HCT116 (cell line): ENCODE measurements at regions not wholly inside any gene's neighbourhood (a gene's known extent, or its start where the extent isn't known, plus 50 kb on each side); places are given as distances from the start of the nearest gene placed in this dataset.

Experiments used
- CTCF ChIP-seq, 3 experiments: fragments of 200-600 bp in 1 of 3; sonication (generic) in 1 of 3; IDR thresholded peaks in 2 of 3; conservative IDR thresholded peaks in 1 of 3; 2 replicates each; pipeline ENCODE4 v1.5.1; 2012 to 2017; ENCODE audit warnings: low read depth in 2 of 3, low read length in 2 of 3, antibody characterized with exemption in 1 of 3, borderline replicate concordance in 1 of 3, control low read depth in 1 of 3, mild to moderate bottlenecking in 1 of 3, mixed read lengths in 1 of 3, mixed run types in 1 of 3, moderate library complexity in 1 of 3; ENCODE audit not compliant: insufficient read depth in 1 of 3
- MAX ChIP-seq: IDR thresholded peaks from 2 replicates; pipeline ENCODE4 v1.6.1; 2012
- POLR2A ChIP-seq: IDR thresholded peaks from 2 replicates; pipeline ENCODE4 v1.7.0; 2011; ENCODE audit warnings: borderline replicate concordance; ENCODE audit not compliant: insufficient read depth, insufficient read length; ENCODE audit errors: extremely low read depth
- POLR2AphosphoS5 ChIP-seq: IDR thresholded peaks from 2 replicates; pipeline ENCODE4 v1.6.1; 2011; ENCODE audit warnings: mild to moderate bottlenecking, low read depth, low read length, moderate library complexity
- RAD21 ChIP-seq: IDR thresholded peaks from 2 replicates; pipeline ENCODE4 v1.6.1; 2012; ENCODE audit warnings: low read depth, mild to moderate bottlenecking
- TCF7L2 ChIP-seq: IDR thresholded peaks from 2 replicates; pipeline ENCODE4 v1.7.0; 2011; ENCODE audit warnings: borderline replicate concordance, inconsistent platforms; ENCODE audit not compliant: insufficient read depth, insufficient read length; ENCODE audit errors: extremely low read depth

- no peak for TF ChIP-seq CTCF (IDR thresholded peaks at IDR 0.05 in 2 of 3, conservative IDR thresholded peaks at IDR 0.05 in 1 of 3; ENCODE audit: borderline replicate concordance in 1 of 3, insufficient read depth in 1 of 3, low read depth in 2 of 3, low read length in 2 of 3)
- TF ChIP-seq RAD21: no peak
- TF ChIP-seq POLR2A: no peak
- TF ChIP-seq POLR2AphosphoS5: no peak
- TF ChIP-seq MAX: no peak
- no peak for TF ChIP-seq TCF7L2
Observed at GRCh38 chr13:78910147-78910546, 251.2 kb upstream of the OBI1 start.
